ENCODE measurements at regions not wholly inside any gene's neighbourhood (a gene's known extent, or its start where the extent isn't known, plus 50 kb on each side); places are given as distances from the start of the nearest gene placed in this dataset.

DNA sequence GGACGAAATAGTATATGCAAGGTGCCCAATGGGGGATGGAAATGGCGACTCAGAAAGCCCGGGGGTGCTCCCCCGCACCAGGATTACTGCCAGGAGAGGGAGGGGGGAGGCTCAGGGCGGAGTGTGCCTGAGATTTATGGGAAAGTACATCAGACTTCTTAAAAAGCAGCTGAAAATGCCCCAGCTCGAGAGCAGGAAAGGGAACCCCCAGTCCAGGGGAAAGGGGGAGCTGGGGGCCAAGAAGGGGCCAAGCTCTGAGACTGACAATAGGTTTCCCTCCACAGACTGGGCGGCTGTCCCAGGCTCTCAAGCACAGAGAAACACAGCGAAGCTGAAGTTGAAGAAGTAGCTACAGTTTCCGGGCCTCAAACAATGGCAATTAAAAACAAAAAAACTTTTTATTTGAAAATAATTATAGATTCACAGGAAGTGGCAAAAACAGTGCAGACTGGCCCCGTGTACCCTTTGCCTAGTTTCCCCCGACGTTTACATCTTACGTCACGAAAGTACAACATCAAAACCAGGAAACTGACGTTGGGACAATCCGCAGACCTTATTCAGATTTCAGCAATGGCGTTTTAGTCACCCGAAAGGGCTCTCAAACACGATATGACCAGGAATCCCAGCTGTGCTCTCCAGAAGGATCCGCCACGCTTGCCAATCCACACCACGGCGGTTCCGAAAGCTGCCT is 83.9 kb upstream of the FGFR2 start:
- no peaks in the 10 kb centered on the region for H3K36me3 Mint-ChIP-seq (ENCODE audit: low read depth)
- no peak for DNase-seq
- ChIA-PET POLR2A (no interaction called here), CTCF (no interaction called here)
- no peak overlapping the region for H3K27ac Mint-ChIP-seq
- TF ChIP-seq, protein P1, sequence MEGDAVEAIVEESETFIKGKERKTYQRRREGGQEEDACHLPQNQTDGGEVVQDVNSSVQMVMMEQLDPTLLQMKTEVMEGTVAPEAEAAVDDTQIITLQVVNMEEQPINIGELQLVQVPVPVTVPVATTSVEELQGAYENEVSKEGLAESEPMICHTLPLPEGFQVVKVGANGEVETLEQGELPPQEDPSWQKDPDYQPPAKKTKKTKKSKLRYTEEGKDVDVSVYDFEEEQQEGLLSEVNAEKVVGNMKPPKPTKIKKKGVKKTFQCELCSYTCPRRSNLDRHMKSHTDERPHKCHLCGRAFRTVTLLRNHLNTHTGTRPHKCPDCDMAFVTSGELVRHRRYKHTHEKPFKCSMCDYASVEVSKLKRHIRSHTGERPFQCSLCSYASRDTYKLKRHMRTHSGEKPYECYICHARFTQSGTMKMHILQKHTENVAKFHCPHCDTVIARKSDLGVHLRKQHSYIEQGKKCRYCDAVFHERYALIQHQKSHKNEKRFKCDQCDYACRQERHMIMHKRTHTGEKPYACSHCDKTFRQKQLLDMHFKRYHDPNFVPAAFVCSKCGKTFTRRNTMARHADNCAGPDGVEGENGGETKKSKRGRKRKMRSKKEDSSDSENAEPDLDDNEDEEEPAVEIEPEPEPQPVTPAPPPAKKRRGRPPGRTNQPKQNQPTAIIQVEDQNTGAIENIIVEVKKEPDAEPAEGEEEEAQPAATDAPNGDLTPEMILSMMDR (IDR thresholded peaks at IDR 0.05): no peak
- ATAC-seq: no peak
- peaks cover 8% of the 10 kb centered on the region for H3K27me3 Mint-ChIP-seq
- H3K4me3 Mint-ChIP-seq: no peak overlapping the region
- intact Hi-C loops (cut with micrococcal nuclease): no loop called here
- H3K9me3 Mint-ChIP-seq: no peaks in the 10 kb centered on the region
- no peaks in the 10 kb centered on the region for H3K4me1 Mint-ChIP-seq (ENCODE audit: low read depth)

DNA sequence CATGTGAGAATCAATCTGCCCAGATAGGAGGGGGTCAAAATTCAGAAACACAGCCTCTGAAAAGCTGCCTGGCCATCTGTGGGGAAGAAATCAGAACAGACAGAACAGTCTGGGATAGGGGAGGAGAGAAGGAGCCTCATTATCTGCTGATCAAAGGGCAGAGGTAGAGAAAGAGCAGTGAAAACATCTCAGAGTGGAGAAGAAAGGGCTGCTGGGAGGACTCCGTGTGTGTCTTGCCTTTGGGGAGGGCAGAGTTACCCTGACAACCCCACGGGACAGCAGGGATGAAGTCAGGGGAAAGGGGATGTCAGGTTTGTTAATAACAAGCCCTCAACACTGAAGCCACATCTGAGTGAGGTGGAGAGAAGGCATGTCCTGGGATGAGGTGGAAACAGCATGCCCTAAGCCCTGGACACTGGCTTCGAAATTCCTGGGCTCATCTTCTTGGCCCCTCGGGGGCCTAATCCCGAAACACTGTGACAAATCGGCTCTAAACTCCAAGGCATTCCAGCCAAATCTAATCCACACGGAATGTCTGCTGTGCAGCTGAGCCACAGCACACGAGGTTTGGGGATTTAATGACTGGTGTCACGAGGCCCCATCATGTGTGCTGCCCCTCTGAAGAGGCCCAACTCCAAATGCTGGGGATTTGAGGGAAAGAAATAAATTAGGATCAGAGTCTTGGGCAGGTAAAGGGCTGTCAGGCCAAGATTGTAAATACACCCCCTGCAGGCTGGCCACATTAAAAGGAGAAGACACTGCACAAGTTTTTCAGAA is 82.8 kb upstream of the FGFR2 start:
- TF ChIP-seq, protein P1 (IDR thresholded peaks at IDR 0.05): no peak
- Mint-ChIP-seq H3K36me3 (ENCODE audit: low read depth) (no peaks in the 10 kb centered on the region), H3K9me3 (no peaks in the 10 kb centered on the region), H3K4me1 (ENCODE audit: low read depth) (no peaks in the 10 kb centered on the region), H3K4me3 (no peak overlapping the region), H3K27ac (no peak overlapping the region), H3K27me3 (peaks cover 7% of the 10 kb centered on the region)
- ATAC-seq (no peak), DNase-seq (no peak)
- POLR2A ChIA-PET: no interaction called here
- intact Hi-C loops (cut with micrococcal nuclease): no loop called here
- CTCF ChIA-PET: no interaction called here

DNA sequence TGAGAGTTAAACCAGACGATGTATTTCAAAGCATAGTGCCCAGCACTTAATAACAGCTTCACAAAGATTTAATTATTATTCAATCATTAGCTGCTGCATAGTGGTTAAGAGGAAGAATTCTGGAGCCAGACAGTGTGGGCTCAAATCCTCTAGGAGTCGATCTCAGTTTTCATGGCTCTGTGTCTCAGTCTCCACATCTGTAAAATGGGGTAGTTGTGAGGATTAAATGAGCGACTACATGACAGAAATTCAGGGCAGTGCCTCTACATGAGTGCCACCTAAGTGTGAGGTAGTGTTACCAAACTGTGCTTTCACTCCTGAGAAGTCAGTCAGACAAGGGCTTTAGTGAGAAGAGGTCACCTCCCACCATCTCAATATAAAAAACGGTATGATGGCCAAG is 81.7 kb upstream of the FGFR2 start:
- ChIA-PET CTCF (no interaction called here), POLR2A (no interaction called here)
- H3K27me3 Mint-ChIP-seq: peaks cover 7% of the 10 kb centered on the region
- intact Hi-C loops (cut with micrococcal nuclease): no loop called here
- H3K27ac Mint-ChIP-seq: no peak overlapping the region
- TF ChIP-seq, protein P1 (IDR thresholded peaks at IDR 0.05): no peak
- no peak for ATAC-seq
- no peak for DNase-seq
- H3K4me3 Mint-ChIP-seq: no peak overlapping the region
- H3K9me3 Mint-ChIP-seq: no peaks in the 10 kb centered on the region
- no peaks in the 10 kb centered on the region for H3K4me1 Mint-ChIP-seq (ENCODE audit: low read depth)
- H3K36me3 Mint-ChIP-seq (ENCODE audit: low read depth): no peaks in the 10 kb centered on the region

DNA sequence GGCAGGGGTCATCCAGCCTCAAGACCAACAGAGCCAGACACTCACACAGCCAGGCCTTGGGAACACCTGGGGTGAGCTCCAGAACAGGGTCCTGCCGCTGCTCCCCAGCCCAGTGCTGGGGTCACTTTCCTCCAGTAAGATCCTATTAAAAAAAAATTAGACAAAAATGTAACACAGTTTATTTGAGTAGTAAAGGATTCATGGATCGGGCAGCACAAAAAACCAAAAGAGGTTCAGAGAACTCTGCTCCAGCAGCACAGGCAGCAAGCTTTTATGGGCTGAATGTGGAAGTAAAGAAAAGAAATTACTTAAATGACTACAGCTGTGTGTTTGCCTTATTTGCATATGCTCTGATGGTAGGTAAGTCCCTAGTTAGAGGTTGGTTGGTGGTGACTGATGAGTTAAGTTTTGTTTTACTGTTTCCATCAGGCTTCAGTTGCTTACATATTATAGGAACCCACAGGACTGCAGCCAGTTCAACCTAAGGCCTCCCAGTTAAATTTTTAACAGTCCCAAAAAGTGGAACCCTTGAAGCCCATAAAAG is 80.5 kb upstream of the FGFR2 start:
- Mint-ChIP-seq H3K4me3 (no peak overlapping the region), H3K9me3 (no peaks in the 10 kb centered on the region), H3K27me3 (peaks cover 5% of the 10 kb centered on the region), H3K4me1 (ENCODE audit: low read depth) (no peaks in the 10 kb centered on the region), H3K36me3 (ENCODE audit: low read depth) (no peaks in the 10 kb centered on the region), H3K27ac (no peak overlapping the region)
- POLR2A ChIA-PET: interaction anchor here (0.7 kb wide), 1 partner anchor 153 kb away, joined by 3 read pairs; no protein-coding TSS in a partner anchor
- DNase-seq (no peak), ATAC-seq (no peak)
- intact Hi-C loops (cut with micrococcal nuclease): no loop called here
- CTCF ChIA-PET: no interaction called here
- TF ChIP-seq, protein P1 (IDR thresholded peaks at IDR 0.05): no peak

DNA sequence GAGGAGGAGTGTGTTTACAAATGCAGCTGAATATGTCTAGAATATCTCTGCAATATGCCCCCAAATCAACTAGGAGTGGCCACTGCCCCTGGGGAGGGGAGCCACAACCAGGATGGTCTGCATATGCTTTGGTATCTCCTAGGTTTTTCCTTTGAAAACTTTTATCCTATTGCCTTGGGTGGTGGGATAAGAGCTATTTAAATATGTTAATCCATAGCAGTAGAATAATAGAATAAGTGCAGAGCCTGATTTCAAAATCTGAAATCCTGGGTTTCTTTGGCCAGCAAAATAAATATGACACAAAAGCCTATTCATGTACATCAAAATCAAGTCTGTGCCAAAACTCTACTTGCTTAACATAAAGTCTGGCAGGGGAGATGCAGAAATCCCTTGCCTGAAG is 79.6 kb upstream of the FGFR2 start:
- Mint-ChIP-seq H3K27me3 (peaks cover 5% of the 10 kb centered on the region), H3K4me3 (no peak overlapping the region), H3K9me3 (no peaks in the 10 kb centered on the region), H3K4me1 (ENCODE audit: low read depth) (no peaks in the 10 kb centered on the region), H3K27ac (no peak overlapping the region), H3K36me3 (ENCODE audit: low read depth) (no peaks in the 10 kb centered on the region)
- DNase-seq (no peak), ATAC-seq (no peak)
- intact Hi-C loops (cut with micrococcal nuclease): no loop called here
- TF ChIP-seq, protein P1 (IDR thresholded peaks at IDR 0.05): no peak
- ChIA-PET POLR2A (no interaction called here), CTCF (no interaction called here)
